A673 (cell line): ENCODE measurements at regions not wholly inside any gene's neighbourhood (a gene's known extent, or its start where the extent isn't known, plus 50 kb on each side); places are given as distances from the start of the nearest gene placed in this dataset.
"Not testable (repeated sequence)": the region's sequence is repeated elsewhere in the genome, so short reads cannot be mapped to it uniquely, and the experiment has no call there.

Source experiments
- CTCF ChIP-seq: fragments of 300-800, 200-600 bp; sonication (generic); conservative IDR thresholded peaks from 2 replicates; pipeline ENCODE4 v1.5.1; 2017; ENCODE audit warnings: low read depth, mild to moderate bottlenecking, antibody characterized with exemption, low read length, moderate library complexity, mixed read lengths
- EZH2 ChIP-seq: fragments of 200-600 bp; sonication (generic); IDR thresholded peaks from 2 replicates; pipeline ENCODE4 v1.6.1; 2017; ENCODE audit warnings: borderline replicate concordance, low read depth, mild to moderate bottlenecking, mixed read lengths, antibody characterized with exemption, low read length; ENCODE audit not compliant: poor library complexity, severe bottlenecking

- TF ChIP-seq CTCF, EZH2: not testable (repeated sequence)
Measured at GRCh38 chr7:128596336-128597128, 75.6 kb upstream of the GARIN1A start.
